ENCODE measurements at regions not wholly inside any gene's neighbourhood (a gene's known extent, or its start where the extent isn't known, plus 50 kb on each side); places are given as distances from the start of the nearest gene placed in this dataset.

- Mint-ChIP-seq H3K4me1 (no peaks in the 10 kb centered on the region), H3K27ac (no peak overlapping the region), H3K36me3 (ENCODE audit: low read depth) (no peaks in the 10 kb centered on the region), H3K9me3 (no peaks in the 10 kb centered on the region), H3K27me3 (peaks cover 2% of the 10 kb centered on the region), H3K4me3 (no peak overlapping the region)
- peak; percentile 46 for DNase-seq
- POLR2A ChIA-PET = no interaction called here
- CTCF ChIA-PET = interaction anchor here (2.5 kb wide), 1 partner anchor 782 kb away, joined by 11 read pairs; no protein-coding TSS in a partner anchor
Measured at GRCh38 chr3:109532257-109533216, 195.2 kb upstream of the DPPA4 start.

GRCh38 chr3:109545746-109546145 lies 208.4 kb upstream of the DPPA4 start:
- no peaks in the 10 kb centered on the region for H3K9me3 Mint-ChIP-seq
- H3K4me3 Mint-ChIP-seq = no peak overlapping the region
- no peaks in the 10 kb centered on the region for H3K27me3 Mint-ChIP-seq
- ChIA-PET POLR2A (no interaction called here), CTCF (no interaction called here)
- H3K4me1 Mint-ChIP-seq = no peaks in the 10 kb centered on the region
- H3K27ac Mint-ChIP-seq = no peak overlapping the region
- no peak for DNase-seq
- no peaks in the 10 kb centered on the region for H3K36me3 Mint-ChIP-seq (ENCODE audit: low read depth)

GRCh38 chr3:109548192-109548938 lies 211.0 kb upstream of the DPPA4 start:
- CTCF ChIA-PET = no interaction called here

GRCh38 chr3:109553591-109554371 lies 216.4 kb upstream of the DPPA4 start:
- POLR2A ChIA-PET = no interaction called here
- H3K4me3 Mint-ChIP-seq = no peak overlapping the region
- peaks cover 4% of the 10 kb centered on the region for H3K4me1 Mint-ChIP-seq
- CTCF ChIA-PET = interaction anchor here (1.3 kb wide), 1 partner anchor 760 kb away, joined by 3 read pairs; no protein-coding TSS in a partner anchor
- no peaks in the 10 kb centered on the region for H3K36me3 Mint-ChIP-seq (ENCODE audit: low read depth)
- DNase-seq = no peak
- H3K9me3 Mint-ChIP-seq = peaks cover 6% of the 10 kb centered on the region
- H3K27ac Mint-ChIP-seq = no peak overlapping the region
- no peaks in the 10 kb centered on the region for H3K27me3 Mint-ChIP-seq

More at GRCh38 chr3:109548192-109548938, 211.0 kb upstream of the DPPA4 start:
- DNase-seq = no peak
- Mint-ChIP-seq H3K4me1 (peaks cover 4% of the 10 kb centered on the region), H3K4me3 (no peak overlapping the region), H3K27me3 (no peaks in the 10 kb centered on the region), H3K36me3 (ENCODE audit: low read depth) (no peaks in the 10 kb centered on the region), H3K9me3 (no peaks in the 10 kb centered on the region), H3K27ac (no peak overlapping the region)
- POLR2A ChIA-PET = no interaction called here

DNA sequence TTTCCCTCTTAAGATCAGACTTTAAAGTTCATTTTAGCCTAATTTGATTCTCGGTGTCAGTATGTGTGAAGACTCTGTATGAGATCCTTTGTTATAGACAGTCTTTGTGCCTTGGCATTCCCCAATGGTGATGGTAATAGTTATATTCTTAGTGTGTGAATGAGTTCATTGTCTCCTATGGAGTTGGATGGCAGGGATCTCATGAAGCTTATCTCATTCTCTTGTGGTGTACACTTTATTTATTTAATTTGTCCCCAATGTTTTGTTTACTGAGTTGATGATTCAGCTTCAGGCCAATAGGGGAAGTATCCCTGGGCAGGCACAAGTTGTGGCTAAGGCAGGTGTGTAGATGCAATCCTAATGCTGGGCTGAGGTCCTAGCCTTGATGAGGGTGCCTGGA lies 222.0 kb upstream of the DPPA4 start:
- ChIA-PET CTCF (no interaction called here), POLR2A (no interaction called here)
- H3K9me3 Mint-ChIP-seq = peaks cover 8% of the 10 kb centered on the region
- peaks cover 4% of the 10 kb centered on the region for H3K4me1 Mint-ChIP-seq
- no peak overlapping the region for H3K27ac Mint-ChIP-seq
- no peak overlapping the region for H3K4me3 Mint-ChIP-seq
- H3K36me3 Mint-ChIP-seq (ENCODE audit: low read depth) = no peaks in the 10 kb centered on the region
- DNase-seq = no peak
- H3K27me3 Mint-ChIP-seq = no peaks in the 10 kb centered on the region

DNA sequence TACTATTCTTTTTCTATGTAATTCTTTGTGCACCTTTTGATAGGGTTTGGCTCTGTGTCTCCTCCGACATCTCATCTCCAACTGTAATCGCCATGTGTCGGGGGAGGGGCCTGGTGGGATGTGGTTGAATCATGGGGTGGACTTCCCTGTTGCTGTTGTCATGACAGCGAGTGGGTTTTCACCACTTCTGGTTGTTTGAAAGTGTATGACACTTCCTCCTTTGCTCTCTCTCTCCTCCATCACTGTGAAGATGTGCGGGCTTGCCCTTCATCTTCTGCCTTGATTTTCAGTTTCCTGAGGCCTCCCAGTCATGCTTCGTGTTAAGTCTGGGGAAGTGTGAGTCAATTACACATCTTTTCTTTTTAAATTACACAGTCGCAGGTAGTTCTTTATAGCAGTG lies 225.8 kb upstream of the DPPA4 start:
- DNase-seq = peak; percentile 24
- ChIA-PET CTCF (no interaction called here), POLR2A (no interaction called here)
- Mint-ChIP-seq H3K9me3 (peaks cover 6% of the 10 kb centered on the region), H3K27ac (no peak overlapping the region), H3K4me3 (no peak overlapping the region), H3K4me1 (peaks cover 4% of the 10 kb centered on the region), H3K36me3 (ENCODE audit: low read depth) (no peaks in the 10 kb centered on the region), H3K27me3 (no peaks in the 10 kb centered on the region)

GRCh38 chr3:109569135-109569846 lies 231.9 kb upstream of the DPPA4 start:
- Mint-ChIP-seq H3K4me1 (no peaks in the 10 kb centered on the region), H3K9me3 (no peaks in the 10 kb centered on the region), H3K4me3 (no peak overlapping the region), H3K27ac (no peak overlapping the region), H3K36me3 (ENCODE audit: low read depth) (no peaks in the 10 kb centered on the region), H3K27me3 (no peaks in the 10 kb centered on the region)
- DNase-seq = no peak
- CTCF ChIA-PET = no interaction called here
- POLR2A ChIA-PET = no interaction called here

- H3K36me3 Mint-ChIP-seq (ENCODE audit: low read depth) = no peaks in the 10 kb centered on the region
- DNase-seq = no peak
- H3K9me3 Mint-ChIP-seq = no peaks in the 10 kb centered on the region
- no peak overlapping the region for H3K4me3 Mint-ChIP-seq
- ChIA-PET CTCF (no interaction called here), POLR2A (no interaction called here)
- H3K4me1 Mint-ChIP-seq = no peaks in the 10 kb centered on the region
- no peaks in the 10 kb centered on the region for H3K27me3 Mint-ChIP-seq
- no peak overlapping the region for H3K27ac Mint-ChIP-seq
Measured at GRCh38 chr3:109570408-109570807, 233.1 kb upstream of the DPPA4 start.

DNA sequence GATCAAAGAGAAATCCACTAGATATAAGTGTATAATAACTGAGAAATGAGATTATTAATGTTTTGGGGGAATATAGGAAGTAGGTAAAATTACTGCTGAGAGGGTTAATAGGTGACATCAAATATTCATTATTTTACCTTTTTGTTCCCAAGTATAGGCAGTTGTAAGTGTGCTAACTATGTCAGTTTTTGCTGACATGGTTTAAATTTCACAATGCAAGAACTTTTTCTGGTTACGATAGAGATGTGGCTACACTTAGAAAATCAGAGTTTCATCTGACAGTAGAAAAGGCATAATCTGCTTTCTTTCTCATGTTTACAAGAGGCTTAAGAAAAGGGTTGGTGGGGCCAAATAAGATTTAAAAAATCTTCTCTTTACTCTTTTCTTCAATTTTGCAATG lies 235.0 kb upstream of the DPPA4 start:
- ChIA-PET CTCF (no interaction called here), POLR2A (no interaction called here)
- H3K4me3 Mint-ChIP-seq = no peak overlapping the region
- no peaks in the 10 kb centered on the region for H3K27me3 Mint-ChIP-seq
- H3K4me1 Mint-ChIP-seq = no peaks in the 10 kb centered on the region
- no peaks in the 10 kb centered on the region for H3K9me3 Mint-ChIP-seq
- DNase-seq = no peak
- H3K27ac Mint-ChIP-seq = no peak overlapping the region
- no peaks in the 10 kb centered on the region for H3K36me3 Mint-ChIP-seq (ENCODE audit: low read depth)

GRCh38 chr3:109596991-109597390 lies 259.6 kb upstream of the DPPA4 start:
- no peak overlapping the region for H3K4me3 Mint-ChIP-seq

DNA sequence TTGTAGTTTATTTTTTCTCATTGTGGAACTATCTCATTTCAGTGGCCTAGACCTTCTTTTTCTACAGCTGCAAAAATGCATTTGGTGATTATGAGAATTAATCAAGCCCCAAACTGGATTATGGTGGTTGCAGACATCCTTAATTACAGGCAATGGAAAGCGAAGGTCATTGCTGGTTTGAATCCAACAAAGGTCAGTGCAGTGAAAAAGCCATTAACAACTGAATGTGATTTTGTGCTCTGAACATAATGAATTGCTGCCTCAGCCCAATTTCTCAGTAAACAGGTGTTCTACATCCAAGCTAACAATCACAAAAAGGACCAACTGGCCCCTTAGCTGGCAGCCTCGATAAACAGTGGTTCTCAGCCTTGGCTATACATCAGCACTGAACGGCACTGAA lies 260.1 kb upstream of the DPPA4 start:
- H3K36me3 Mint-ChIP-seq (ENCODE audit: low read depth) = no peaks in the 10 kb centered on the region

More at GRCh38 chr3:109596991-109597390, 259.6 kb upstream of the DPPA4 start:
- DNase-seq = no peak
- ChIA-PET CTCF (no interaction called here), POLR2A (no interaction called here)
- Mint-ChIP-seq H3K9me3 (peaks cover 2% of the 10 kb centered on the region), H3K4me1 (no peaks in the 10 kb centered on the region), H3K27me3 (no peaks in the 10 kb centered on the region), H3K36me3 (ENCODE audit: low read depth) (no peaks in the 10 kb centered on the region), H3K27ac (no peak overlapping the region)

GRCh38 chr3:109607897-109608296 lies 270.6 kb upstream of the DPPA4 start:
- H3K27me3 Mint-ChIP-seq = peaks cover 8% of the 10 kb centered on the region
- ChIA-PET CTCF (no interaction called here), POLR2A (no interaction called here)
- DNase-seq = no peak
- H3K4me1 Mint-ChIP-seq = no peaks in the 10 kb centered on the region
- H3K4me3 Mint-ChIP-seq = no peak overlapping the region
- no peaks in the 10 kb centered on the region for H3K9me3 Mint-ChIP-seq
- H3K36me3 Mint-ChIP-seq (ENCODE audit: low read depth) = no peaks in the 10 kb centered on the region
- no peak overlapping the region for H3K27ac Mint-ChIP-seq

More for the DNA sequence above, 260.1 kb upstream of the DPPA4 start:
- CTCF ChIA-PET = no interaction called here
- POLR2A ChIA-PET = no interaction called here
- no peak overlapping the region for H3K27ac Mint-ChIP-seq
- no peak overlapping the region for H3K4me3 Mint-ChIP-seq
- DNase-seq = no peak
- no peaks in the 10 kb centered on the region for H3K27me3 Mint-ChIP-seq
- H3K4me1 Mint-ChIP-seq = no peaks in the 10 kb centered on the region
- peaks cover 2% of the 10 kb centered on the region for H3K9me3 Mint-ChIP-seq

DNA sequence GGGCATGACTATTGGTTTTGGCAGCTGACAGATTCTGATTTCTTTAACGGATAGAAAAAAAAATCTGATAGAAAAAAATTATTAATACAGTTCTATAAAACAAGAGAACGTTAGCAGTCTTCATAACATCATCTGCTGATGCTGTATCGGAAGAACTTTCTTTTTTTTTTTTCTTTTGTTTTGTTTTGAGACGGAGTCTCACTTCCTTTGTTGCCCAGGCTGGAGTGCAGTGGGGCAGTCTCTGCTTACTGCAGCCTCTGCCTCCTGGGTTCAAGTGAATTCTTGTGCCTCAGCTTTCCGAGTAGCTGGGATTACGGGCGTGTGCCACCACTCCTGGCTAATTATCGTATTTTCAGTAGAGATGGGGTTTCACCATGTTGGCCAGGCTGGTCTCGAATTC lies 271.2 kb upstream of the DPPA4 start:
- POLR2A ChIA-PET = no interaction called here
- Mint-ChIP-seq H3K4me3 (no peak overlapping the region), H3K36me3 (ENCODE audit: low read depth) (no peaks in the 10 kb centered on the region), H3K9me3 (no peaks in the 10 kb centered on the region), H3K27me3 (peaks cover 8% of the 10 kb centered on the region), H3K4me1 (no peaks in the 10 kb centered on the region), H3K27ac (no peak overlapping the region)
- CTCF ChIA-PET = no interaction called here
- no peak for DNase-seq

Measured in activated CD4-positive, alpha-beta memory T cell treated with anti-CD3 and anti-CD28 coated beads, Interleukin-2, amount 10 ng/mL, durations not matched to agents 7 days and 5 days (primary cell).